Ectodermal cell (in vitro differentiated cells): ENCODE measurements at regions not wholly inside any gene's neighbourhood (a gene's known extent, or its start where the extent isn't known, plus 50 kb on each side); places are given as distances from the start of the nearest gene placed in this dataset.

ENCODE experiments used
- H3K27ac ChIP-seq: 2 replicates; pipeline ENCODE4 v1.7.0; 2013; ENCODE audit warnings: mild to moderate bottlenecking, low read depth, low read length; ENCODE audit not compliant: insufficient read depth, poor library complexity, severe bottlenecking
- H3K27me3 ChIP-seq: 2 replicates; pipeline ENCODE4 v1.7.0; 2013; ENCODE audit warnings: mild to moderate bottlenecking, low read length; ENCODE audit not compliant: insufficient read depth, control insufficient read depth, poor library complexity, severe bottlenecking
- H3K36me3 ChIP-seq: one replicate; pipeline ENCODE4 v1.7.0; 2013; ENCODE audit warnings: low read length; ENCODE audit not compliant: control insufficient read depth, insufficient read depth
- H3K4me1 ChIP-seq: one replicate; pipeline ENCODE4 v1.7.0; 2013; ENCODE audit warnings: low read length; ENCODE audit not compliant: control insufficient read depth, insufficient read depth
- H3K4me3 ChIP-seq: 2 replicates; pipeline ENCODE4 v1.7.0; 2013; ENCODE audit warnings: low read depth, low read length, control low read depth; ENCODE audit not compliant: insufficient read depth
- H3K9me3 ChIP-seq: 2 replicates; pipeline ENCODE4 v1.7.0; 2013; ENCODE audit warnings: mild to moderate bottlenecking, low read length, moderate library complexity; ENCODE audit not compliant: control insufficient read depth
- WGBS, 2 experiments: methylation state at CpG; one replicate each; pipeline ENCODE4 v1.1.7; 2013; ENCODE audit warnings: missing lambda C conversion rate in 2 of 2; 5-methylcytosine and 5-hydroxymethylcytosine counted together

DNA sequence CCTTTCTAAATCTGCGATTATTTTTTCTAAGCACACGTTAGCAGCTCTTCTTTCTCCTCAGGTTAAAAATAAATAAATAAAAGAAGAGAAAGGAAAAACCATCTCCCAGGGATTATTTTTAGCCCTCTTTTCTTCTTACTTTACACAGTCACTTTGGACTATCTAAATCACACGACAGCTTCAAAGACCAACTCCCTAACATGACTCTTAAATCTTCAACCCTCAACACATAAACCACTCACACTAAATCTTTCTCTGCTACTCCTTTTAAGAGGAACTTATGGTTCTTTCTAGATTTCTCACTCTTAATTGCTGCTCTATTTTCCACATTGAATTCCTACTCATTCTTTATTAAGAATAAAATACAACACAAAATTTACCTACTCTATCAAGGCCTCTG is 1095.0 kb upstream of the B3GALT2 start:
- Histone ChIP-seq H3K27ac (no peak overlapping the region), H3K36me3 (no peaks in the 10 kb centered on the region), H3K4me1 (no peaks in the 10 kb centered on the region), H3K4me3 (no peak overlapping the region), H3K27me3 (no peaks in the 10 kb centered on the region), H3K9me3 (no peaks in the 10 kb centered on the region)
- 89 to 93% methylated on average over 1 of the region's 3 CpGs for WGBS, 2 experiments

DNA sequence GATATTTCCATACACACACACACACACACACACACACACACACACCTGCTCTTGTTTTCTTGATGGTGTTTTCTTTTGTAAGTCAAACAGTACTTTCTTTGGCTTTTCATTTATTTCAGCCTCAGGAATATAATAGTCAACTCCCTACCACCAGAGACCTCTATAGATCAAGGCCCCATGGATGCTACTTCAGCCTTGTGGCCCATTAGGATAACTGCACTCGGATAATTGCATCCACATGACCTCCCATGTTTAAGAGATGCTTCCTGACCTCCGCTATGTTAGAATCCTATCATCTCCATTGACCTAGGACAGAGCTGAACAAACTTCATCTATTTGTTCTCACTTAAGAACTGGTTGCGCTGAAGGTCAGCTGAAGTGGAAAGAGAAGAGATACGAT is 1094.0 kb upstream of the B3GALT2 start:
- Histone ChIP-seq H3K27me3 (no peaks in the 10 kb centered on the region), H3K4me3 (no peak overlapping the region), H3K9me3 (no peaks in the 10 kb centered on the region), H3K36me3 (no peaks in the 10 kb centered on the region), H3K4me1 (no peaks in the 10 kb centered on the region), H3K27ac (no peak overlapping the region)
- 93 to 94% methylated on average over 2 to 3 of the region's 4 CpGs for WGBS, 2 experiments

DNA sequence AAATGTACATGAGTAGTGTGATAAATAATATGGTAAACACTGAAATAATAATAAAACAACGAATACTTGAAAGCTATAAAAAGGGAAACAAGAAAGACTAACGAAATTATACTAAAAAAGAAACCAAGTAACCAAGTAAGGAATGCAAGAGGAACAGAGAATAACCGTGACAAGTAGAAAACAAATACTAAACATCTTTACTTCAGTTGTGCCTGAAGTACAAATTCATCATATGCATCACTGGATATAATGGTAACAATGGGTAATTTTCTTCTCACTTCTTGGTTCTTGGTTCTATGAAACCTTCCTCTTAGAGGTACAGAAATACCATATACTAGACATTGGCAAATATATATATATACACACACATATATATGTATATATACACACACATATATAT is 1093.6 kb upstream of the B3GALT2 start:
- Histone ChIP-seq H3K27me3 (no peaks in the 10 kb centered on the region), H3K36me3 (no peaks in the 10 kb centered on the region), H3K4me3 (no peak overlapping the region), H3K4me1 (no peaks in the 10 kb centered on the region), H3K27ac (no peak overlapping the region), H3K9me3 (no peaks in the 10 kb centered on the region)
- WGBS, 2 experiments, result 80 to 82% methylated on average over 1 to 3 of the region's 3 CpGs

DNA sequence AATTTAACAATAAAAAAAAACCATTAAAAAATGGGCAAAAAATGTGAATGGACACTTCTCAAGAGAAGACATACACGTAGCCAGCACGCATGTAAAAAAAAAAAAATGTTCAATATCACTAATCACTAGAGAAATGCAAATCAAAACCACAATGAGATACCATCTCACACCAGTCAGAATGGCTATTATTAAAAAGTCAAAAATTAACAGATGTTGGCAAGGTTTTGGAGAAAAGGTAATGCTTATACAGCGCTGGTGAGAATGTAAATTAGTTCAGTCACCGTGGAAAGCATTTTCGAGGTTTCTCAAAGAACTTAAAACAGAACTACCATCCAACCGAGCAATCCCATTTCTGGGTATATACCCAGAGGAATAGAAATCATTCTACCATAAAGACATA is 1091.5 kb upstream of the B3GALT2 start:
- no peaks in the 10 kb centered on the region for H3K27me3 ChIP-seq
- H3K27ac ChIP-seq, result no peak overlapping the region
- H3K4me1 ChIP-seq, result no peaks in the 10 kb centered on the region
- H3K4me3 ChIP-seq, result no peak overlapping the region
- H3K9me3 ChIP-seq, result no peaks in the 10 kb centered on the region
- WGBS, 2 experiments, result 89 to 92% methylated on average over 6 of the region's 6 CpGs
- no peaks in the 10 kb centered on the region for H3K36me3 ChIP-seq

DNA sequence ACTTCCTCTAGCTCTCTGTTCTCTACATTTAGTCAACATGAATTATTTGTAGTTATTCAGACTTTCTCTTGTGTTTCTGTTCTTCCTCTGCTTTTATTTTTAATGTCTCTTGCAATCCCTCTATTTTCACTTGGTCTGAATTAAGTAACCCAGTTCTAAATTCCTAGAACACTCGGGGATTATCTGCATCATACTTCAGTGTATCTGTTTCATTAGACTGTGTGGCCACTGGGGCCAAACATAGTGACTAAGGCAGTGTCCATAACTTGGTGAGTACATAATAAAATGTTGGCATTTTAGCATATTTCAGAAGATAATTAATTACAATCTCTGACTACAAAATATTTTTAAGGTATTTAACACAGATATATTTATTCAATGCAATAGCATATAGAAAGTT is 1087.2 kb upstream of the B3GALT2 start:
- Histone ChIP-seq H3K4me3 (no peak overlapping the region), H3K36me3 (no peaks in the 10 kb centered on the region), H3K27ac (no peak overlapping the region), H3K9me3 (no peaks in the 10 kb centered on the region), H3K27me3 (no peaks in the 10 kb centered on the region), H3K4me1 (no peaks in the 10 kb centered on the region)
- 90 to 100% methylated on average over 1 of the region's 1 CpG for WGBS, 2 experiments

DNA sequence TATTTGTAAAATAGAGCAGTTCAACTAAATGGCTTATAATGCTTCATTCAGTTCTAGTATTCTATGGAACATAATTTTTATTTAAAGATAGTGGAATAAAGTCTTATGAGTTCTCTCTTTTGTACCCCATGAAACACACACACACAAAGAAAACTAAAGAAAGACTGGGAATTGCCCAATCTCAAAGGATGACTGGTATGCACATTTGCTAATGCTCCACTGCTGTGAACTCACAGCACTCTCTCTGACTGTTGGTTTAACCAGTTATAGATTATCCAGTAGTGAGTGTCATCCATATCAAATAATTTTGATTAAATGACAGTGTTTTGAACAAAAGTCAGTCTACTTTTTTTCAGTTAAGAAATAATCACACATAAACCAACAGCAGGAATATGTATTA is 1082.4 kb upstream of the B3GALT2 start:
- H3K9me3 ChIP-seq, result no peaks in the 10 kb centered on the region
- H3K4me1 ChIP-seq, result no peaks in the 10 kb centered on the region
- H3K4me3 ChIP-seq, result no peak overlapping the region
- H3K36me3 ChIP-seq, result no peaks in the 10 kb centered on the region
- H3K27me3 ChIP-seq, result no peaks in the 10 kb centered on the region
- no peak overlapping the region for H3K27ac ChIP-seq

DNA sequence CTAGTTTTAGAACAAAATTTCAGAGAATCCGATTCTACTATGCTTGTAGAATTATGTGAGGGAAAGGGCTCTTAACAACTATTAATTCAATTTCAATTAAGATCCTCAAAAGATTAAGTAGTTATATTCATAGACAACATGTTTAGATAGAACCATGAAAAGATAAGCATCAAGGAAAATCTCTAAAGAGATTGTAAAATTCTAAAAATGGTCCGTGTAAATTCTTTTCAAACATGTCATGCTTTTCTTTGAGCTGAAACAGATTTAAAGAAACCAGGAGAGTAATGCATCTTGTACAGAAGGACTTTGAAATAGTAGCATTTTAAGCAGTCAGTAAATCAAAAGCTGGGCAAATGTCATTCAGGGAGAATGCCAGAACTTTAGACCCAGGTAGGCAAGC is 1080.6 kb upstream of the B3GALT2 start:
- 88 to 96% methylated on average over 1 to 2 of the region's 2 CpGs for WGBS, 2 experiments
- no peaks in the 10 kb centered on the region for H3K27me3 ChIP-seq

DNA sequence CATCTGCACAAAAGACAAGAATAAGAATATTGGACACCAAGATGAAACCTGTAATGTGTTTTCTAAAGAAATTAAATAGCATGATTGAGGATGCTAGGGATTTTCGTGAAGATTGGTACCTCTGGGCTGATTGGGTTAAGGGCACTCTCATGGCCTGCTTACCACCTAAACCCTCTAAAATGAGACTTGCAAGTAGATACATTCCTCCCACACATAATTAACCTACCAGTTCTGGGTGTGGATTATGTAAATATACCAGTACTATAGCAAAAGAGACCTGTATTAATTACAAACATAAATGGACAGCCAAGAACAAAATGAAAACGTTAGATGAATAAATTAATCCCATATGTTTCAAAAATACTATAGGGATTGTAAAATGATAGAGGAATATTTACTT is 1069.6 kb upstream of the B3GALT2 start:
- no peaks in the 10 kb centered on the region for H3K36me3 ChIP-seq
- no peaks in the 10 kb centered on the region for H3K9me3 ChIP-seq
- H3K4me1 ChIP-seq, result no peaks in the 10 kb centered on the region
- no peak overlapping the region for H3K4me3 ChIP-seq
- WGBS, 2 experiments, result 85 to 94% methylated on average over 2 of the region's 2 CpGs
- H3K27me3 ChIP-seq, result no peaks in the 10 kb centered on the region
- no peak overlapping the region for H3K27ac ChIP-seq

More for the DNA sequence above, 1080.6 kb upstream of the B3GALT2 start:
- Histone ChIP-seq H3K9me3 (no peaks in the 10 kb centered on the region), H3K27ac (no peak overlapping the region), H3K36me3 (no peaks in the 10 kb centered on the region), H3K4me3 (no peak overlapping the region), H3K4me1 (no peaks in the 10 kb centered on the region)

DNA sequence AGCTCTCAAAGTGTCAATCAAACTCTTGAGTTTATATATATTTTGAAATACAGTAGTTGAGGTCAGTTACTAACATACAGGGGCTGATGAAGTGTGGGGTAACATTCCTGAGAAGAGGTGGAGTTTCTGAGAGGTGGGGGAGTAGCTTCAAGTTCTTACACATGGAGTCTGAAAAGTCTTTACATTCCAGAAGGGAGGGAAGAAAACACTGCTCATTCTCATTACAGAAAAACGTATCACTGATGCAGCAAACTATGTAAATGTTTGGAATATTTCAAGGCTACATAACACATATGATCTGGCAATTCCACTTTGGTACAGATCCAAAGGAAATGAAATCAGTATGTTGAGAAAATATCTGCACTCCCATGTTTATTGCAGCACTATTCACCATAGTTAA is 1065.8 kb upstream of the B3GALT2 start:
- 80 to 83% methylated on average over 1 of the region's 1 CpG for WGBS, 2 experiments
- H3K4me3 ChIP-seq, result no peak overlapping the region
- no peaks in the 10 kb centered on the region for H3K9me3 ChIP-seq
- no peak overlapping the region for H3K27ac ChIP-seq
- no peaks in the 10 kb centered on the region for H3K36me3 ChIP-seq
- H3K27me3 ChIP-seq, result no peaks in the 10 kb centered on the region
- no peaks in the 10 kb centered on the region for H3K4me1 ChIP-seq

DNA sequence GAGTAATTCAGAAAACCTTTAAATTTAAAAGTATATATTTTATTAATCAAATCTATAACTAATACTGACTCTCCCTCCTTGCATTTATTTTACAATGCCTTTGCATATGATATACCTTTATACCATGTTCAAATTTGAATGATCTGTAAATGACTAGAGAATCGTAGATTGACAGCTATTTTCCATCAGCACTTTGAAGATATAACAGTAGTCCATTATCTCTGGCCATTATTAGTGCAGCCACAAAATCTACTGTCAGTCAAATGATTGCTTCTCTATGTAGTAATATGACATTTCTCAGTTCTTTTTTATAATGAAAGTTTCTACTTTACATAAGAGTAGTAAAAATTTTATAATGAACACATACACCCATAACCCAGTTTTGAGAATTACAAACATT is 1054.8 kb upstream of the B3GALT2 start:
- Histone ChIP-seq H3K4me3 (no peak overlapping the region), H3K9me3 (no peaks in the 10 kb centered on the region), H3K27ac (no peak overlapping the region), H3K27me3 (no peaks in the 10 kb centered on the region), H3K36me3 (no peaks in the 10 kb centered on the region), H3K4me1 (no peaks in the 10 kb centered on the region)
- 94 to 100% methylated on average over 1 of the region's 1 CpG for WGBS, 2 experiments

DNA sequence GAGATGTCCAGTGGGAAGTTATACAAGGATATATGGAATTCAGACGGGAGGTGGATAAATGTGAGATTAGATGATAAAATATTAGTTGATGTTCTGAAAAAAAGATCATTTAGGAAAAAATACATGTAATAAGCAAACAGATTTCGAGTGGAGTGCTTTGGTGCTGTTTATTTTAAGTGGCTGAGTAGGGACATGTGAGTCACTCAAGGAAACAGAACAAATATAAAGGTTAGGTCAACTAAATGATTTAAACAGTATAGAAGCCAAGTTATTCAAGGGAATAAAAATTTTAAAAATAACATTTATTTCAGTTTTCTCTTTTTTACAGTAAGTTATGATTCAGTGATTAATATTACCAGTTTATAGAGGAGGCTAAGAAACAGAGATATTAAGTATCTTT is 1046.7 kb upstream of the B3GALT2 start:
- Histone ChIP-seq H3K4me1 (no peaks in the 10 kb centered on the region), H3K4me3 (no peak overlapping the region), H3K36me3 (no peaks in the 10 kb centered on the region), H3K27me3 (no peaks in the 10 kb centered on the region), H3K9me3 (no peaks in the 10 kb centered on the region), H3K27ac (no peak overlapping the region)
- 77 to 83% methylated on average over 2 of the region's 2 CpGs for WGBS, 2 experiments
